GM21447 (cell line): ENCODE measurements at regions not wholly inside any gene's neighbourhood (a gene's known extent, or its start where the extent isn't known, plus 50 kb on each side); places are given as distances from the start of the nearest gene placed in this dataset.

Experiments used
- ATAC-seq: cut with Tn5 transposase; IDR thresholded peaks from one replicate; pipeline ENCODE4 v1.9.1; 2021; ENCODE audit not compliant: unreplicated experiment

DNA sequence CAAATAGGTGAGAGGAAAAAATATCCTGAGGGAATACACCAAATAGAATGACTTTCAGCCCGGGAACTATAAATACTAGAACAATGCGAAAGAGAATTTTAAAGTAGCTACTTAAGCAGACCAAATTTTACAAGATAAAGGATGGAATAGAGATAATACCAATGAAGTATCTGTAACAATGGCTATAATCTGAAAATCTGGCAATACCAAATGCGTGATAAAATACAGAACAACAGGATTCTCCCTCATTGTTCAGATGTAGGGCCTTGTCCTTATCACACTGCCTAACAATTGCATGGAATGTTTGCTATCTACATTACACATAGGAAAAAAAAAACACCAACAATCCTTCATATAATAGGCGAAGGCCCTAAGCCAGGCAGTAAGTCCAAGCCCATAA, 815.4 kb upstream of the MDGA2 start:
- ATAC-seq = no peak

DNA sequence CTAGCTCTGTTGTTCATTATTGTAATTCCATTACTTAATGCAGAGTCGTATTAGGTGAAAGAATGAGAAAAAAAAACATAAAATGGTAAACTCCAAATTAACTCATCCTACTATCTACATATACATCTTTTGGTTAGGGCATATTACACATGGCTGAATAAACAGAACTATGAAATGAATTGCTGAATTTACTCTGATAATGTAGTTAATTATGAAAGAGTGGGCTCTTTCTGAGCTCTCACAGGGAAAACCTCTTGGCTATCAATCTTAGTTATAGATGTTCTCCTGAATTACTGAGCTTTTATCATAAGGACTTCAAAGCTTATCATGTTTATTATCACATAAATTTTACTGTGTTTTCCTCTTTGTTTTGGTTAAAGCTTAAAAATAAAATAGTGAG, 798.5 kb upstream of the MDGA2 start:
- ATAC-seq = no peak

DNA sequence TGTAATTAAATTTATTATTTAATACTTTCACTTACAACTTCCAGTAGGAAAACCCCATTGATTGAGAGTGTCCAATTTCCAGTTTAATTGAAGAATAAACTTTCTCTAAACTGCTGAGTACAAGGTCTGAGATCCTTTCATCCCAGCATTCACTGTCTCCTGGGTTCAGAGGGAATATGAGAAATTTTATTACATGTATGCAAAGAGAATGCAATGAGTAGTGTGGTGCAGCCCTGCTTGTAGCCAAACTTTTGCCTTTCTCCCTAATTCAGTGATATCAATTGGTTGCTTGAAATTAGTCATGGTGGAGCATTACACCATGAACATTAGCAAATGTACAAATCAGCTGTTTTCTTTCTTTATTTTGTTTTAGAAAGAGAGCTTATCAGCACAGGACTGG, 780.6 kb upstream of the MDGA2 start:
- no peak for ATAC-seq

GRCh38 chr14:48454887-48455286, 779.5 kb upstream of the MDGA2 start:
- ATAC-seq = no peak

- ATAC-seq = no peak
These were observed 777.1 kb upstream of the MDGA2 start for GRCh38 chr14:48452437-48452995.

- no peak for ATAC-seq
These were observed 759.8 kb upstream of the MDGA2 start for GRCh38 chr14:48435221-48435620.

- ATAC-seq = no peak
These were observed 755.4 kb upstream of the MDGA2 start for GRCh38 chr14:48430805-48431204.

- no peak for ATAC-seq
These were observed 754.1 kb upstream of the MDGA2 start for GRCh38 chr14:48429512-48429911.

- ATAC-seq = no peak
These were observed 742.5 kb upstream of the MDGA2 start for GRCh38 chr14:48417715-48418500.

DNA sequence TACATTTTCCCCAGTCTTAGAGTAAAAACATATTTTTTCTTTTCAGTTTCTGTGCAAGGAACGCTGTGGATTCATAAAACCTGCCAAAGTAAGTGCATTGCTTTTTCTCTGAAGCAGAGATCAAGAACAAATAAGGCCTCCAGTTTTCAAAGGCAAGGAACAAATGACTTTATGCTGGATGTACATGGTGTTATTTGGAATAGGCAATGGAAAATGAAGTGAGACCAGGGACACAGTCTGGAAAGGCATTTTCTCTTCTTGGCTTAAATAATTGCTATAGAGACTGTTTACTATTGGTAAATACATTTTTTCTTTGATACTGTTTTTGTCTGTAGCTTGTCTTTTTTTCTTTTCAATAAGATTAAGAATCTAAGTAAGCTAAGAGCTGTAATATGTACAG, 725.9 kb upstream of the MDGA2 start:
- no peak for ATAC-seq

GRCh38 chr14:48398675-48399282, 723.4 kb upstream of the MDGA2 start:
- ATAC-seq = no peak

DNA sequence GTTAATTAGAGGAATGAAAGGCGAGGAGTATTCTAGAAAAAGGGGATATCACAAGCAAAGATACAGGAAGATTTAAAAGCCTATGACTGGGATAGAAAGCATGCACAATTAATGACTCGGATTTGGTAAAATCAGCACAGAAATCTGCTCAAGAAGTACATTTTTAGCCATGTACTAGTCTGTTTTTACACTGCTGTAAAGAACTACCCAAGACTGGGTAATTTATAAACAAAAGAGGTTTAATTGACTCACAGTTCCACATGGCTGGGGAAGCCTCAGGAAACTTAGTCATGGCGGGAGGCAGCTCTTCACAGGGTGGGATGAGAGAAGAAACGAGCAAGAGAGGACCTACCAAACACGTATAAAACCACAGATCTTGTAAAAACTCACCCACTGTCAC, 716.3 kb upstream of the MDGA2 start:
- no peak for ATAC-seq

DNA sequence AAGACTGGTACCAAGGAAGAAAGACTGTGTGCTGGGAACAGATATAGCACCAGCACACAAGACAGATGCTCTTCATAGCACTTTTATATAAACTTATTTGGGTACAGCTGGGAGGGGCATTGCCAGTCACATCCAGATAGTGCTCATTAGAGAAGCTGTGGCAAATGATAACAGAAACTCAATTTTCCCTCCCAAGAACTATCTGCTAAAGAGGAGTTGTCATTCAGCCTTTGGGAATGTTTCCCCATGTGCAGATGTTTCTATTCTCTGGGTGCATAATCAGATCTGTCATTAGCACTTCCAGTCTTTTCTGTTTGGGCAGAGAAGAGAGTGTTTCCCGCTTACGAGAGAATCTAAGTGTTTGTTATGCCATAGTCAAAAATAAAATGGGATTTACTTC, 714.9 kb upstream of the MDGA2 start:
- ATAC-seq = no peak

- ATAC-seq = no peak
These were observed 709.4 kb upstream of the MDGA2 start for GRCh38 chr14:48384821-48385220.

- ATAC-seq = no peak
These were observed 707.6 kb upstream of the MDGA2 start for GRCh38 chr14:48382961-48383360.

DNA sequence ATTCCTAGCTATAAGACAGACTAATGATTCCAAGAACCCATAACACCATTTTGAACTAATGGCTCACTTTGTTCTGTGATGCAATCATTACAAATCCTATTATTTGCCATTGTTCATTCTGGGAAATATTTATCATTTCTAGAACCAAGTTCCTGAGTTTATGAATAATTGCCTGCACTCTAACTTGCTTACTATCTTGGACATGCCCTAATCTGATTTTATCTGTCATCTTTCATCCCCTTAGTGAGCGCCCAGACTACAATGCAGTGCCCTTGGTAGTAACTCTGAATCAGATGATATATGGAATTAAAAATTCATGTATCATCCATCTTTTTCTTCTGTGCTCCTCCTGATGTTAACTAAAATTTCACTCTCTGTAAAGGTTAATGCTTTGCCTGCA, 703.1 kb upstream of the MDGA2 start:
- ATAC-seq = no peak

- no peak for ATAC-seq
These were observed 698.6 kb upstream of the MDGA2 start for GRCh38 chr14:48373981-48374380.

GRCh38 chr14:48350971-48351370, 675.6 kb upstream of the MDGA2 start:
- ATAC-seq = no peak

DNA sequence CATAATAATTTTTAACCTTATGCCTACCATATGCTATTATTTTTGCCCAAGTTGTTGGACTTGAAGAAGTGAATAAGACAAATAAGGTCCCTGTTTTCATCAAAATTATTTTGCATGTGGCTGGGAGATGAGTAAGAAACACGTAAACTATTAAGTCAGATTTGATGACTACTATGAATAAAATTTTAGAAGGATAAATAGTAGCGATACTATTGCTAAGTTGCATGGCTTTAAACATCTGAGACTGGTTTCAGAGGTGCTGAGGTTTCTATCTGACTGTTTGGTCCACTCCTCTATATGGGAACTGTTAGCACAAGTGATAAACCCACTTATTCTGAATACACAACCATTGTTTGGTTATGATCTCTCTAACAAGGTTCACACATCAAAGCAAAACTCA, 674.3 kb upstream of the MDGA2 start:
- ATAC-seq = no peak

- no peak for ATAC-seq
These were observed 665.7 kb upstream of the MDGA2 start for GRCh38 chr14:48341069-48341468.

- ATAC-seq = no peak
These were observed 658.0 kb upstream of the MDGA2 start for GRCh38 chr14:48333221-48333920.

DNA sequence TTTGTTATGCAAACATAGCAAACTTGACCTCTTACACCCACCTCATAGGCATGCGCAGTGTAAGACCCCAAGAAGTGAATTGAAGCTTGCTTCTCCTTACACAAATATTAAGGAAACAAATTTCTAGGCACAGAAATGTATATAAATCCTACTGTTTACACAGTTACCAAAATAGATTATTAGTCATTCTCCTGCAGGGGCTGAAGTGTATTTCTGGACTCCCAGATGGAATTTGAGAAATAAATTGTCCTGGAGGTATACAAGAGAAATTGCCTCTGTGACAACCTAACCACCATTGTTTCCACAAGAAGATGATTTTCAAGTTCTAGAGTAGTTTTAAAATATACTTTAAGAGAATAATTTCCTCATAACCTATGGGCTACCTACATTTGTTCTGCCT, 656.0 kb upstream of the MDGA2 start:
- no peak for ATAC-seq
